GM18867 (cell line): ENCODE measurements at regions not wholly inside any gene's neighbourhood (a gene's known extent, or its start where the extent isn't known, plus 50 kb on each side); places are given as distances from the start of the nearest gene placed in this dataset.
"Not testable (repeated sequence)": the region's sequence is repeated elsewhere in the genome, so short reads cannot be mapped to it uniquely, and the experiment has no call there.

Experiments used
- ATAC-seq: cut with Tn5 transposase; IDR thresholded peaks from one replicate; pipeline ENCODE4 v1.9.1; 2021; ENCODE audit warnings: mild to moderate bottlenecking, moderate library complexity; ENCODE audit not compliant: unreplicated experiment

DNA sequence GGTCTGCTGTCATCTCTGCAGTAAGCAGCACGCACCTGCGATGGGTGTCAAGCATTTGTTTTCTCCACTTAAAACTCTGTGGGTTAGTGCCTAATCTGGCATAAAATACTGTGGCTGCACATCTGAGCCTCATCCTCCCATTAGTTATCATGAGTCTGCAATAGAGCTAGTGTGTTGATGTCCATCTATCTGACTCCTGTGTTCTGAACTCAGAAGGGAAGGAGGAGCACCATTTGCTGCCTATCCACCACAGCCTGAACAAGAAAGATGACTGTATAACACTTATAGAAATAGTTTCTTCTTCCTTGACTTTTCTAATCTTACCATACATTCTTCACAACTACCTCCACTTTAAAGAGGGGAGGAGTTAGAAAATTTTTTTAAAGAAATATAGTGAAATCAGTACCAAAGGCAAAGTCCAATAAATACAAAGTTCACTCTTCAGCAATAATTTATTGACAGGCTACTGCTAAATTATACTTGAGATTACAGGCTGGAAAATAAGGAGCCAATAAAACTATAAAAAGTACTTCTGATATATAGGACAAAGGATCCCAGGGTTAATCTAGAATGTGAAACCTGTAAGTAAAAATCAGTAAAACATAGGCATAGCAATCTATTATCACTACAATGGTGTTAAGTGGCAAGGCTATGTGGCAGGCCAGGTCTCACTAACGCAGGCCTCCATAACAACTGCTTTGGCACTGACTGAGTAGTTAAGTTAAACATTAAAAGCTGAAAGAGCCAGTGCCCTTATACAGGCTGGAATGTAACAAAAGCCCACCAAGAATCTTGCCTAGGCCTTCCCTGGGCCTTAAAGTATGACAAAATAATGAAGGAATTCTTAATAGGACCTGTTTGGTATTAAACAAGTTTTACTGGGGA is 70.2 kb downstream of the LGALS9C start:
- ATAC-seq: not testable (repeated sequence)

DNA sequence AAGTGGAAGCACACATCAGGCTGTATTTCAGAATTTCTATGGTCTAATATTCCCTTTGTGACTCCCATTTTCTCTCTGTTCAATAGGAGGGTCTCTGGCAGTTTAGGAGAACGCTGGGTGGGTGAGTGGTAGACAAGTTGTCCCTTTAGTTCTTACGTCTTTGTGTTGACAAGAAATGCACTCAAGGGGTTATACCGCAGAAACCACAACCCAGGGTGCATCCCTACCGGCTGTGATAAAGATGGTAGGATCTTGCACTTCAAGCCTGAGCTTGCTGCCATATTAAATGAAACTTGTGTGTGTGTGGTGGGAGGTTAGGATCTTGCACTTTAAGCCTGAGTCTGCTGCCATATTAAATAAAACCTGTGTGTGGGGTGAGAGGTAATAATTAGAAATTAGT is 80.5 kb downstream of the LGALS9C start:
- ATAC-seq: not testable (repeated sequence)

DNA sequence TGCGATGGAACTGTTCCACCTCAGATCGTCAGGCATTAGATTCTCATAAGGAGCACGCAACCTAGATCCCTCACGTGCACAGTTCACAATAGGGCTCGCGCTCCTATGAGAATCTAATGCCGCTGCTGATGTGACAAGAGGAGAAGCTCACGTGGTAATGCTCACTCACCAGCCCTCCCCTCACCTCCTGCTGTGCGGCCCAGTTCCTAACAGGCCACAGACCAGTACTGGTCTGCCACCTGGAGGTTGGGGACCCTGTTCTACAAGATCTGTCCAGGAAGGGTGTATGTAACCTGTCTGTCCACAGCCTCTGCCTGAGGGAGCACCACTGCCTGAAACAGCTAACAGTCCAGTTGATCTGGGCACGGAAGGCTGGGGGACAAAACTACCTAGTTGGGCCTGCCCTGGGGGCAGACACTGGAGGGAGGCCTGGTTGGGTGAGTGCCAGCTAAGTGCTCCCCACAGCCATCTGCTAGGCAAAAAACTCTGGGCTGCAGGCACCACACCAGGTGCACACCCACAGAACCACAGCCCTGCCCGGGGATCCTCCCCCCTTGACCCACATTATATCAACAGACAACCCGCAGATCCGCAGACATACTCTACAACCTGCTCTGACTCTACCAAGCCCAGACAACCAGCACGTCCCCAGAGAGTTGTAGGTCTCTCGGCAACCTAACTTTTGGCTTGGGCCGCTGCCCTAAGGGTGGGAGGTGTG is 80.7 kb downstream of the TBC1D28 start:
- ATAC-seq: peak; percentile 65

DNA sequence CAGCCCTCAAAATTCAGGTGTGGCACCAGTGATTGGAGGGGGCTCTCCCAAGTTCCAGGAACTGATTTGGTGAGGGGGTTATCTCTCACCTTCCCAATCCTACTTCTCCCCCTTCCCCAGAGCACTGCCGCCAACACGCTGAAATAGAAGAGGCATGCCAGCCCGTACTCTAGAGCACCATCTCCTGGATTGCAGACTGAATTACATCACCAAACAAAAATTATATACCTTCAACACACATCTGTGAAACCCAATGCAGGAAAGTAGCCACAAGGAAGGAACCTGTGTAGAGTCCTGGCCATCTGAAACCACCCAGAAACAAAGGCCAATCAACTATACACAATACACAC is 80.1 kb downstream of the TBC1D28 start:
- peak; percentile 25 for ATAC-seq

DNA sequence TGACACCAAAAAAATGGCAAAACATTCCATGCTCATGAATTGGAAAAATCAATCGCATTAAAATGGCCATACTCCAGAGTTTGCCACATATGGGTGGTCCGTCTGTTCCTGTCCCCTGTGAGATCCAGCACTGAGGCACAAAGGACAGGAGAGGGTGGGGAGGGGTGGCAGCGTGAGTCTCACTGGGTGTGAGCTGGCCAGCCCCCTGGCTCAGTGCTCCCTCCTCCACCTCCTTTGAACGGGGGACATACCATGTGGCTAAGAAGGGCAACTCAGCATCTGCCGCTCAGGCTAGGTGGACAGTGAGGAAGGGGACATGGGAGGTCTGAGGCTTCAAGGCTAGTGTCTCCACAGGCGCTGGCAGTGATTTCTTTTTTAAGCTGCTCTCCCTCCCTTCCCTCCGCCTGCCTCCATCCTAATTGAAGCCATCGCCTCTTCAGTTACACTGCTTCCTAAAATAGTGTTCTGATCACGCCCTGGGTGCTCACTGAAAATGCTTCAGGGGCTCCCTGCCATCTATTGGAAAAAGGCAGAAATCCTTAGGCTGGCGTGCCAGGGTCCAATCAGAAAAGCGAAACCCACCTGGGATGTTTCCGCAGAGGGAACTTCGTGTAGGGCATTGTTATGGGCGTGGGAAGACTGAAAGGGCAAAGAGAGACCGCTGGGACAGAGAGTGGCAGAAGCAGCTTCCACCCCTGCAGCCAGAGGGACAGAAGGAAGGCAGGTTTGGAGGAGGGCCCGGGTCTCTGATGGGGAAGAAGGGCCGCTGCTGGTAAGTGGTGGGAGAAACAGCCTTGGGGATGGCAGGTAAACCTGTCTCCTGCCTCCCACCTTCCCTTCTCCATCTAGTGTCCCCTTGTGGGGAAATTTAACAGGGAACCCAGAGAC is 75.8 kb downstream of the TBC1D28 start:
- ATAC-seq: not testable (repeated sequence)

DNA sequence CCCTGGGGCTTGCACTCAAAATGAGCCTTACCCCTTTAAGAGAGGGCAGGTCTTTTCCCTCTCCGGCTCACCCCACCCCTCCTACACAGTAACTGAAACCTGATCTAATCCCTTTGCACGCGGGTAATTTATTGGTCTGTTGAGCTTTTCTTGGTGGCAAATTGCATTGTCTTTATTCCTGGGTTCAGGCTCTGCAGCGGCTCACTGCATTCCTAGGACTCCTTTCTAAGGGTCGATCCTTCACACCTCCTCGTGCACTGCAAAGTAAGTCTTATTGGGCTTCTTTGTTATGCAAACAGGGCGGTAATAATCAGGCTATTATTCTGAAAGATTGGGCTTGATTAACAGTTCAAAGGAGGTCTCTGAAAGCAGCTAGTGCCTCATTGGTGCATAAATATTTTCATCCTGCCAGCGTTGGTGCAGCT is 74.7 kb downstream of the TBC1D28 start:
- ATAC-seq: not testable (repeated sequence)

DNA sequence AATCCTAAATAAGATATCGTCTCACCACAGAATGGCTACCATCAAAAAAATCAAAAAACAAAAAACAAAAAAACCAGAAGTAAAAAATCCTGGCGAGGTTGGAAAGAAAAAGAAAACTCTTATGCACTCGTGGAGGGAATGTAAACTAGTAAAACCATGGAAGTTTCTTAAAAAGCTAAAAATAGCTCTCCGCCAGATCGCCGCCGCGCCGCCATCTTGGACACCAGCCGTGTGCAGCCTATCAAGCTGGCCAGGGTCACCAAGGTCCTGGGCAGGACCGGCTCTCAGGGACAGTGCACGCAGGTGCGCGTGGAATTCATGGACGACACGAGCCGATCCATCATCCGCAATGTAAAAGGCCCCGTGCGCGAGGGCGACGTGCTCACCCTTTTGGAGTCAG is 71.7 kb downstream of the TBC1D28 start:
- ATAC-seq: not testable (repeated sequence)

DNA sequence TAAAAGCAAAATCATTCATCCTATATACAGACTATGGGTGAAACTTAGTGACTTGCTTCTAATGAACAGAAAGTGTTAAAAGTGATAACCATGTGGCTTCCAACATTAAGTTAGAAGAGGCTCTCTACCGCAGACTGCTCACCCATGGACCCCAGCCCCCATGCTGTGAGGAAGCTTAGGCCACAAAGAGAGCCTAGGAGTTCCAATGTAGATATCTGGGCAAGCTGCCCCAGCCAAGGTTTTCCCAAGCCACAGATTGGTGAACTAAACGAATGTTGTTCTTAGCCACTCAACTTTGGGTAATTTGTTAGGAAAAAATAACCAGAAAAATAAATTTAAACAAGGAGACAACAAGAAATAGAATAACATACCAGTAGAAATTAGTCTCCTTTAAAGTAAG is 70.1 kb downstream of the TBC1D28 start:
- not testable (repeated sequence) for ATAC-seq
